ENCODE measurements at regions not wholly inside any gene's neighbourhood (a gene's known extent, or its start where the extent isn't known, plus 50 kb on each side); places are given as distances from the start of the nearest gene placed in this dataset.

GRCh38 chr6:113482771-113483170 is 374.4 kb upstream of the MARCKS start:
- DNase-seq (ENCODE audit: low spot score) (no peak), ATAC-seq (no peak)
- H3K4me3 Mint-ChIP-seq = no peak overlapping the region
- no peaks in the 10 kb centered on the region for H3K27me3 Mint-ChIP-seq (ENCODE audit: insufficient read depth, low read depth, poor library complexity)
- Histone ChIP-seq H3K36me3 (ENCODE audit: insufficient read depth) (no peaks in the 10 kb centered on the region), H3K4me2 (no peak overlapping the region), H3K4me3 (no peak overlapping the region), H3K9me2 (ENCODE audit: insufficient read depth) (no peaks in the 10 kb centered on the region), H3K4me1 (ENCODE audit: insufficient read depth) (no peaks in the 10 kb centered on the region), H3K27ac (ENCODE audit: low read depth) (no peak overlapping the region), H3F3A (replicated peaks; ENCODE audit: low read depth) (no peaks in the 10 kb centered on the region), H3K79me2 (replicated peaks; ENCODE audit: insufficient read depth) (no peaks in the 10 kb centered on the region), H4K20me1 (replicated peaks; ENCODE audit: insufficient read depth) (no peaks in the 10 kb centered on the region), H3K27me3 (ENCODE audit: insufficient read depth) (no peaks in the 10 kb centered on the region), H2AFZ (no peak overlapping the region)
- H3K4me1 Mint-ChIP-seq = no peaks in the 10 kb centered on the region
- no peak for TF ChIP-seq CREB1 (CRISPR knock-in tag; IDR thresholded peaks at IDR 0.05; ENCODE audit: low read depth)
- TF ChIP-seq NANOG (IDR thresholded peaks at IDR 0.05; ENCODE audit: borderline replicate concordance) = no peak
- no peak for TF ChIP-seq ETS1 (IDR thresholded peaks at IDR 0.05)
- TF ChIP-seq POLR2AphosphoS5 (IDR thresholded peaks at IDR 0.05; ENCODE audit: low read depth) = no peak
- H3K27ac Mint-ChIP-seq = no peak overlapping the region
- H3K36me3 Mint-ChIP-seq (ENCODE audit: low read depth) = no peaks in the 10 kb centered on the region
- no peaks in the 10 kb centered on the region for H3K9me3 Mint-ChIP-seq

- no peaks in the 10 kb centered on the region for H3K36me3 ChIP-seq (ENCODE audit: insufficient read depth)
- TF ChIP-seq ZNF114 (CRISPR knock-in tag; IDR thresholded peaks at IDR 0.05) (no peak), EZH2phosphoT487 (IDR thresholded peaks at IDR 0.05; ENCODE audit: unreplicated experiment) (no peak), STAT1 (IDR thresholded peaks at IDR 0.05; ENCODE audit: unreplicated experiment) (no peak), ZNF331 (CRISPR knock-in tag; IDR thresholded peaks at IDR 0.05; ENCODE audit: low read depth) (no peak), REST (IDR thresholded peaks at IDR 0.05; ENCODE audit: unreplicated experiment) (no peak), JUNB (IDR thresholded peaks at IDR 0.05; ENCODE audit: unreplicated experiment) (no peak), ZNF462 (CRISPR knock-in tag; IDR thresholded peaks at IDR 0.05) (no peak), ETS1 (IDR thresholded peaks at IDR 0.05) (no peak), CREB1 (CRISPR knock-in tag; IDR thresholded peaks at IDR 0.05; ENCODE audit: low read depth) (no peak)
Measured at GRCh38 chr6:113486199-113486598, 370.9 kb upstream of the MARCKS start.

More at GRCh38 chr6:113486199-113486598, 370.9 kb upstream of the MARCKS start:
- no peaks in the 10 kb centered on the region for H3K4me1 ChIP-seq (ENCODE audit: insufficient read depth)
- Mint-ChIP-seq H3K27ac (no peak overlapping the region), H3K4me1 (no peaks in the 10 kb centered on the region), H3K4me3 (no peak overlapping the region), H3K9me3 (no peaks in the 10 kb centered on the region), H3K27me3 (ENCODE audit: insufficient read depth, low read depth, poor library complexity) (no peaks in the 10 kb centered on the region), H3K36me3 (ENCODE audit: low read depth) (no peaks in the 10 kb centered on the region)
- H3K27me3 ChIP-seq (ENCODE audit: insufficient read depth) = no peaks in the 10 kb centered on the region
- ATAC-seq (no peak), DNase-seq (ENCODE audit: low spot score) (no peak)
- no peaks in the 10 kb centered on the region for H3F3A ChIP-seq (replicated peaks; ENCODE audit: low read depth)
- H3K4me2 ChIP-seq = no peak overlapping the region
- no peak overlapping the region for H3K27ac ChIP-seq (ENCODE audit: low read depth)
- H4K20me1 ChIP-seq (replicated peaks; ENCODE audit: insufficient read depth) = no peaks in the 10 kb centered on the region
- H2AFZ ChIP-seq = no peak overlapping the region
- H3K79me2 ChIP-seq (replicated peaks; ENCODE audit: insufficient read depth) = no peaks in the 10 kb centered on the region
- no peak overlapping the region for H3K4me3 ChIP-seq
- H3K9me2 ChIP-seq (ENCODE audit: insufficient read depth) = no peaks in the 10 kb centered on the region
